Fibroblast of the aortic adventitia (primary cell): ENCODE measurements at regions not wholly inside any gene's neighbourhood (a gene's known extent, or its start where the extent isn't known, plus 50 kb on each side); places are given as distances from the start of the nearest gene placed in this dataset.

Experiments used
- DNase-seq: peaks from one replicate; pipeline ENCODE4 v3.0.0-alpha.2; 2010; ENCODE audit warnings: low read depth
- H3K4me3 ChIP-seq: 2 replicates; pipeline ENCODE4 v1.5.1; 2011; ENCODE audit warnings: low read depth, mild to moderate bottlenecking, control low read depth, low read length, moderate library complexity
- CTCF ChIP-seq: IDR thresholded peaks from 2 replicates; pipeline ENCODE4 v1.5.1; 2011; ENCODE audit warnings: mild to moderate bottlenecking, low read length, control low read depth, inconsistent platforms; ENCODE audit not compliant: insufficient read depth

GRCh38 chr3:36135863-36136262 lies 244.4 kb upstream of the STAC start:
- H3K4me3 ChIP-seq = no peak overlapping the region
- DNase-seq = no peak
- no peak for TF ChIP-seq CTCF

- H3K4me3 ChIP-seq = no peak overlapping the region
- TF ChIP-seq CTCF = no peak
- DNase-seq = no peak
These were observed 237.6 kb upstream of the STAC start for GRCh38 chr3:36142746-36143145.

GRCh38 chr3:36146404-36146803 lies 233.9 kb upstream of the STAC start:
- DNase-seq = no peak

GRCh38 chr3:36147934-36148558 lies 232.3 kb upstream of the STAC start:
- TF ChIP-seq CTCF = no peak
- DNase-seq = no peak
- no peak overlapping the region for H3K4me3 ChIP-seq

More at GRCh38 chr3:36146404-36146803, 233.9 kb upstream of the STAC start:
- TF ChIP-seq CTCF = no peak
- no peak overlapping the region for H3K4me3 ChIP-seq

GRCh38 chr3:36149447-36149865 lies 230.8 kb upstream of the STAC start:
- no peak overlapping the region for H3K4me3 ChIP-seq
- no peak for TF ChIP-seq CTCF
- DNase-seq = no peak

GRCh38 chr3:36155515-36155914 lies 224.8 kb upstream of the STAC start:
- no peak for TF ChIP-seq CTCF
- no peak overlapping the region for H3K4me3 ChIP-seq
- no peak for DNase-seq

- no peak for DNase-seq
- no peak overlapping the region for H3K4me3 ChIP-seq
- TF ChIP-seq CTCF = no peak
These were observed 215.9 kb upstream of the STAC start for GRCh38 chr3:36164400-36164799.
